SK-N-MC (cell line): ENCODE measurements at regions not wholly inside any gene's neighbourhood (a gene's known extent, or its start where the extent isn't known, plus 50 kb on each side); places are given as distances from the start of the nearest gene placed in this dataset.

Experiments
- DNase-seq: peaks from one replicate; pipeline ENCODE4 v3.0.0-alpha.2; 2011; ENCODE audit warnings: low read depth, low spot score
- H3K27ac ChIP-seq: fragments of 200-600 bp; sonication (generic); 2 replicates; pipeline ENCODE4 v1.5.1; 2016; ENCODE audit warnings: mixed run types
- H3K36me3 ChIP-seq: fragments of 200-600 bp; sonication (generic); 2 replicates; pipeline ENCODE4 v1.6.1; 2017; ENCODE audit warnings: antibody characterized with exemption, low read length, mixed read lengths; ENCODE audit not compliant: insufficient read depth
- H3K4me3 ChIP-seq: fragments of 200-600 bp; sonication (generic); 2 replicates; pipeline ENCODE4 v1.5.1; 2016
- H3K9ac ChIP-seq: fragments of 200-600 bp; sonication (generic); 2 replicates; pipeline ENCODE4 v1.8.0; 2017; ENCODE audit warnings: mixed run types, mixed read lengths; ENCODE audit not compliant: insufficient read length
- H3K9me3 ChIP-seq: fragments of 200-600 bp; sonication (generic); 2 replicates; pipeline ENCODE4 v1.6.1; 2017; ENCODE audit warnings: low read depth, mild to moderate bottlenecking, antibody characterized with exemption, low read length, moderate library complexity, mixed read lengths
- EZH2 ChIP-seq: fragments of 200-600 bp; sonication (generic); IDR thresholded peaks from one replicate; pipeline ENCODE4 v1.6.1; 2017; ENCODE audit warnings: antibody characterized with exemption
- FOXP2 ChIP-seq: optimal IDR thresholded peaks from 2 replicates; pipeline ENCODE3; 2011; ENCODE audit warnings: mild to moderate bottlenecking, moderate library complexity; ENCODE audit not compliant: insufficient read depth; ENCODE audit errors: extremely low read length, control extremely low read depth
- POLR2AphosphoS5 ChIP-seq: IDR thresholded peaks from 2 replicates; pipeline ENCODE4 v1.6.1; 2012; ENCODE audit warnings: mild to moderate bottlenecking, low read depth, low read length, borderline replicate concordance

DNA sequence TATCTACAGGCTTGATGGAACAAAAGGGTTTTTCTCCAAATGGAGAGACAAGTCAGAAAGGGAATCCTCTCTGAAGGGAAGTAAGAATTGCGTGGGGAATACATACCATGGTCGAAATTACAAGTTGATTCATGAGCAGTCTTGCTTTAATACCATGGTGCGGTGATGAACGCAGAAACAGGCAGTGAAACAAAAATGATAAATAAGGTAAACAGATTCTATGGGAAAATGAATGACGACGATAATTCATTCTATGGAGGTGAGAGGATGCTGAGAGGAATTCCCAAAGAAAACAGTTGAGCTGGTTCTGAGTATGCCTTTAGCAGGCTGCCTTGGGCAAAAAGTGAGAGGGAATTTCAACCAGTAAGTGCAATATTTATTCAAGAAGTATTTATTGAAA is 209.4 kb upstream of the RUNX1 start:
- TF ChIP-seq POLR2AphosphoS5 (no peak), FOXP2 (no peak), EZH2 (no peak)
- H3K27ac ChIP-seq, result no peak overlapping the region
- H3K9ac ChIP-seq, result no peak overlapping the region
- no peaks in the 10 kb centered on the region for H3K9me3 ChIP-seq
- no peak for DNase-seq
- H3K4me3 ChIP-seq, result no peak overlapping the region
- no peaks in the 10 kb centered on the region for H3K36me3 ChIP-seq

DNA sequence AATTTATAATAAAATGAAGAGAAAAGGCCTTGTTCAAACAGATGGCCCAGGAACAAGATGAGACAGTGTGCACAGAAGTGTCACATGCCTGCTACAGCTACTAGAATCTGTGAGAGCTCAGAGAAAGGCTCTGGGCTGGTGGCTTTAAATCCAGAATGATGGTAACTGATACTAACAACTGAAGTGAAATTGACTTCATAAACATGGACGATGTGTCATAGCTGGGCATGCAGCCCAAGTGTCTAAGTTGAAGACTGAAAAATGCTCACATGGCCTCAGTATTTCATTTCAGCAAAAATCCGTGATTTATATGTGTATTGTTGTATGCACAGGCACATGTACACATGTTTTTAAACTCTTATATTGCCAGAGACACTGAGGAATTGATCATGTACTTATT is 208.3 kb upstream of the RUNX1 start:
- no peak for DNase-seq
- TF ChIP-seq FOXP2 (no peak), EZH2 (no peak), POLR2AphosphoS5 (no peak)
- no peaks in the 10 kb centered on the region for H3K36me3 ChIP-seq
- no peak overlapping the region for H3K4me3 ChIP-seq
- H3K9ac ChIP-seq, result no peak overlapping the region
- H3K27ac ChIP-seq, result no peak overlapping the region
- H3K9me3 ChIP-seq, result no peaks in the 10 kb centered on the region

DNA sequence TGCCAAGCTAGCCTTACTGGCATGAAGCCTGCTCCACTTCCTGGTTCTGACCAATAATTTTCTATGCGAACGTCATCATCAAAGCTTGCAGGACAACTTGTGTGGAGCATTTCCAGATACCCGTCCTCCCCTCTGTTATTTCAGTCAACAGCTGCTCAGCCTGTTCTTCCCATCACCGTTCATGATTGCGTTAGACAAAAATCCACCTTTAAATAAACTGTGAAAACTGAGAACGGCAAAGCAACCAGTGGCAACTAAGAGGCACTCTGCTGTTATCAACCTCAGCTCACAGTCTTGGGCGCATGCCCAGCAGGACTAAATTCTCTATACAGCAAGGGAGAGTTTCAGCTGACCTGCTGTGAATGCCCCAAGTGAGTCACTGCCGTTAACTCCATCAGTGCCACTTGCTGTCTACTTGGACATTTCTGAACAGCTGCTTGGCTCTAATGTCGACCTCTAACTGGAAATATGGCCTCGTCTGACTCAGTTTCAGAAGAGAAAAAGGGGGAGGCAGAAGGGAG is 207.4 kb upstream of the RUNX1 start:
- H3K27ac ChIP-seq, result no peak overlapping the region
- no peak for DNase-seq
- H3K36me3 ChIP-seq, result no peaks in the 10 kb centered on the region
- H3K4me3 ChIP-seq, result no peak overlapping the region
- no peak overlapping the region for H3K9ac ChIP-seq
- TF ChIP-seq FOXP2, result no peak
- TF ChIP-seq EZH2, result no peak
- no peak for TF ChIP-seq POLR2AphosphoS5
- no peaks in the 10 kb centered on the region for H3K9me3 ChIP-seq

DNA sequence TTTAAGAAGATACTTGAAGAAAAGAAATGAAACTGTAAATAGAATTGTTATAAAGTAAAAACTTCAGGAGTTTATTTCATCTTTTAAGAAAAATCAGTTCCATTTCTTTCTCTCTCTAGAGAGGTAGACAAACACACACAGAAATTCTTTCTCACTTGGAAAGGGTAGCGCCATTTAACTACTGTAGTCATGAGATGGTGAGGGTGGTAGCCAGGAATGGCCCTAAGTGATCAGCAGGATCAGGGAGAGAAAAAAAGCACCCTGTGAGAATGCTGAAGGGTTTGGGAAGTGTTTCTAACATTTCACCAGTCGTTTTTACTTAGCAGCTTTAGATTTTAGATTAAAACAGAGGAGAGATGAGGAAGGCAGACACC is 205.7 kb upstream of the RUNX1 start:
- H3K36me3 ChIP-seq, result no peaks in the 10 kb centered on the region
- DNase-seq, result no peak
- no peak overlapping the region for H3K4me3 ChIP-seq
- no peak overlapping the region for H3K9ac ChIP-seq
- H3K9me3 ChIP-seq, result no peaks in the 10 kb centered on the region
- no peak overlapping the region for H3K27ac ChIP-seq
- TF ChIP-seq POLR2AphosphoS5 (no peak), FOXP2 (no peak), EZH2 (no peak)

DNA sequence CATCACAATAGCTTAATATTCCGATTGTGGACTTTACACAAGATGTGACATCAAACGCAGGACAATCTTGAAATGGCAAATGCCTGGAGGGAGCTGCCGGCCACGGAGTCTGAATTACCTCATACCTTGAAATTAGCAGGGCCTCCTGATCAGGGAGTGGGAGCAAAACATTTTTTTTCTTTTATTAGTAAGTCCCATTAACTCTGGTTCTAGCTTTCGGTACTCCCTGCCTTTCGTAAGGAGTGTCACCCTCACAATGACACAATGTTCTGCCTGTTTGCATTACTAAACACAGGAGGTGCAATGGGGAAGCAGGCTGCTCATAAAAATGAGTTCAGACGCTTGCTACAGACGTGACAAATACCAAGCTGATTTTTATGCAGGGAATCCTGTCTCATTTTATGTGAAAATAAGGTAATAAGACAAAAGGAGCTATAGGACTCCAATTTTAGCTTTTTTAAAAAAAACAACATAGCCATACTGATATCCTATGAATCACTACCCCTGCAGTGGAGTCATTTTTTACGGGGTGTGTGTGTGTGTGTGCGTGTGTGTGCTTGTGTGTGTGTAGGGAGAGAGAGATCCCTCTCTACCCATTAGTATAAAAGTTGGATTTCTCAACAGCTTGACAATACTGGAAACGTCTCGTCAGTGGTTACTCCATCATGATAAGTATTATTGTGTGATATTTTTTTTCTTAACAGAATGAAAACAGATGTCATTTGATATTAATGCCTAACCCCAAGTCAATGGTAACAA is 205.1 kb upstream of the RUNX1 start:
- DNase-seq, result no peak
- H3K4me3 ChIP-seq, result no peak overlapping the region
- H3K27ac ChIP-seq, result no peak overlapping the region
- no peak overlapping the region for H3K9ac ChIP-seq
- H3K36me3 ChIP-seq, result no peaks in the 10 kb centered on the region
- no peaks in the 10 kb centered on the region for H3K9me3 ChIP-seq
- no peak for TF ChIP-seq POLR2AphosphoS5

DNA sequence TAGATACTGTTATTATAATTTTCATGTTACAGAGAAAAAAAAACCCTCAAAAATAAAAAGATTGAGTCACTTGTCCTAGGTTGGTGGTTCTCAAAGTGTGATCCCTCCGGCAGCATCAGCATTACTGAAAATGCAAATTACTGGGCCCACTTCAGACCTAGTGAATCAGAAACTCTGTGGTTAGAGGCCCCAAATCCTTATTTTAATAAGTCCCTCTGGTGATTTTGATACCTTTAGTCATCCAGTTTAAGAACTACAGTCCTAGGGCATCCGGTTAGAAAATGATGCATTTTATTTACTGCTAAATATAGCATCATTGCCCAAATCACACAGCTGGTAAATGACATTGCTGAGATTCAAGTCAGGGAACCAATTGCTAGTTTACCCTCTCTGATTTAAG is 203.7 kb upstream of the RUNX1 start:
- Histone ChIP-seq H3K9me3 (no peaks in the 10 kb centered on the region), H3K27ac (no peak overlapping the region), H3K4me3 (no peak overlapping the region), H3K9ac (no peak overlapping the region), H3K36me3 (no peaks in the 10 kb centered on the region)
- TF ChIP-seq EZH2 (no peak), POLR2AphosphoS5 (no peak), FOXP2 (no peak)
- no peak for DNase-seq

DNA sequence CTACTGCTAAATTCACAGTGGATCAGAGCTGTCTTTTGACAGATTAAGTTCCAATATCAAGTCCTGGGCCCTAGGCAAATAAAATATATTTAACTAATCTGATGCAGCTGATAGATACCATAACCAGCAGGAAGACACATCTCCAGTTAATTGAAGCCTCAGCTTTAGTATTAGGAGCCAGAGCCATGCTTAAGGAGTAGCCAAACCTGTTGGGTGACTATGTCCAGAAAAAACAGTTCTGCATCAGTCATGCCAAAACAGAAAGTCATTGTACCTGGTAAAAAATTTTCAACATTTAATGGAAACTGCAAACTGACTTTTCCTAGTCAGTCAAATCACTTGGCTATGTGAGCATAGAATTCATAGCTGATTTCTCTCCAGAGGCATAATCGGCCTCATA is 200.5 kb upstream of the RUNX1 start:
- no peaks in the 10 kb centered on the region for H3K36me3 ChIP-seq
- DNase-seq, result no peak

DNA sequence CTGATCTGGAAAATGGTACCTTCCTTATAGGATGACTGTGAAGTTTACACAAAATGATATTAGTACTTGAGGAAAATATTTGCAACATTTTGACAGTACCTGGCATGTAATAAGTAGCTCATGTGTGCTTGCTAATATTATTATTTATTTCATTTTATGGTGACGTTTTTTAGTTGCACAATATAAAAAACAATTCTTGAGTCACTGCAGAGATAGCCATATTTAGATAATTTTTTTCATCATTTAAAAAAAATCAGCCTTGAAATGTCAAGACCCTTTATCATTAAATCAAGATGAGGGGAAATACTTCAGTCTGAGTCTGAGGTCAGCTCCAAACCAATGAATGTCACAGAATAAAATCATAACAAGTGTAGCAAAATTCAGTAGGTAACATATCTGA is 196.8 kb upstream of the RUNX1 start:
- H3K36me3 ChIP-seq, result no peaks in the 10 kb centered on the region
- no peak overlapping the region for H3K4me3 ChIP-seq
- no peak overlapping the region for H3K27ac ChIP-seq
- TF ChIP-seq POLR2AphosphoS5 (no peak), EZH2 (no peak), FOXP2 (no peak)
- no peak overlapping the region for H3K9ac ChIP-seq
- H3K9me3 ChIP-seq, result no peaks in the 10 kb centered on the region
- no peak for DNase-seq

More for the DNA sequence above, 200.5 kb upstream of the RUNX1 start:
- Histone ChIP-seq H3K27ac (no peak overlapping the region), H3K9me3 (no peaks in the 10 kb centered on the region), H3K4me3 (no peak overlapping the region), H3K9ac (no peak overlapping the region)
- TF ChIP-seq FOXP2 (no peak), EZH2 (no peak), POLR2AphosphoS5 (no peak)

DNA sequence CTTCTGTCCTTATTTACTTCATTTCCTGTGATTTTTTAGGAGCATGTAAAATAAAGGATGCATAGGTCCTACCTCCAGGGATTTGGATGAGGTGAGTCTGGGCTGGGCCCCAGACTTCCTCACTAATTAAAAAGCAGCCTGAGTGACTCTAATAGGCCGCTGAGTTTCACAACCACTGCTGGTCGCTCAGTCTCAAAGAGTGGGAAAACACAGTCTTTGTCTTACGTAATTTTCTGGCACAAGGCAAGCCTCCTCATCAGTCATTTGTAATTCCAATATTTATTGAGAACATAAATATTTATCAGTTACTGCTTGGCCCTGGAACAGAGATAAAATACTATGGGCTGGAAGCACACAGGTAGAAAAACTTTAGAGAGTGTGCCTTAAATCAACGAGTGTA is 195.4 kb upstream of the RUNX1 start:
- Histone ChIP-seq H3K9ac (no peak overlapping the region), H3K27ac (no peak overlapping the region), H3K9me3 (no peaks in the 10 kb centered on the region), H3K4me3 (no peak overlapping the region), H3K36me3 (no peaks in the 10 kb centered on the region)
- no peak for DNase-seq
- TF ChIP-seq FOXP2, result no peak
- TF ChIP-seq EZH2, result no peak
- TF ChIP-seq POLR2AphosphoS5, result no peak
